GM21381 (cell line): ENCODE measurements at regions not wholly inside any gene's neighbourhood (a gene's known extent, or its start where the extent isn't known, plus 50 kb on each side); places are given as distances from the start of the nearest gene placed in this dataset.

ENCODE experiments used
- ATAC-seq: cut with Tn5 transposase; IDR thresholded peaks from one replicate; pipeline ENCODE4 v1.9.1; 2021; ENCODE audit warnings: mild to moderate bottlenecking, moderate library complexity; ENCODE audit not compliant: unreplicated experiment

DNA sequence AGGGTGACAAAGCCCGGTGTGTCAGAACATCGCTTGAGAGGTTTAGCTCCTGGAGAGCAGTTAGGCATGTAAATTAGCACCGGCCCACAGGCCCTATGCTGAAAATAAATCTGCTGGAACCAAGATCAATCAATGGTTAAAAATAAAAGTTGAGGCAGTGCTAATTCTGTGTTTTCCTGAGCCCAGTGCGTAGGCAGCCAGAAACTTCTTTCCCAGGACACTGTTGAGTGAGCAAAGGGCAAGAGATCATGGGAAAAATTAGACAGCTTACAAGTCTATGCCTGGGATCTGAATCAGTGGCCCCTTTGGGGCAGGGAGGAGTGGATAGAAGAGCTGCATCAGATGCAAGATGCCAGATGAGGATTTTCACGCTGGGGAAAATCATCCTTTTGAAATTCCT lies 539.2 kb downstream of the BUD13 start:
- no peak for ATAC-seq

GRCh38 chr11:116232364-116232828 lies 540.4 kb downstream of the BUD13 start:
- ATAC-seq: no peak

DNA sequence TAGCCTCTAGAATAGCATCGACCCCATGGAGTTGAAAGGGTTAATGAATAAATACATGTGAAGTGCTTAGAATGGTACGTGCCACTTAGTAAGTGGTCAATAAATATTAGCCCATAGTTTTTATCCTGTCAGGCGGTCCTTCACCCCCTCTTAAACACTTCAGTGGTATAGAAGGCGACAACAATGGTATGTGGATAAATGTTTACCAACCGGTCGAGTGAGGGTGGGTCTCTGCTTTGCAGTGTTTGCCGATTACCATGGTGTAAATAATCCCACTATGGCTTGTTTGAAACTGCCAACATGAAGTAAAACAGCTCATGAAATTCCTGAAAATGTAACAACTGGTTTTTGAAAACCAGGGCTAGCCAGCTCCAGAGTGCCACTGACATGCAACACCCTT lies 541.2 kb downstream of the BUD13 start:
- ATAC-seq: no peak

DNA sequence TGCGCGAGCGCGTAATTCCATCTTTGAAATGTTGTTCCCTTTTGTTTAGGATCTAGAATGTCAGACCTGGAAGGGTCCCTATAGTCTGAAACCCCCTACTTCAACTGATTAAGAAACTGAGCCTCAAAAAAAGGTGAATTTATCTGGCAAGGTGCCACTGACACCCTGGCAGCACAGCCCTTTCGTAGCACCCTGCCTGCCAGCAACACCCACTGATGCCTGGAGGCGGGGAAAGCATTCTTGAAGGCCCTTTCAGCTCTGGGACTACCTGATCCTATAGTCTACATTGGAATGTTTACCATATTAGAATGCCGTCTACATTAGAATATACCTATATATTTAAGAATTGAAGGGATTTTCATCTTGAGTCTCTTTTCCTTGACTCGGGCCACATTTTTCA lies 542.3 kb downstream of the BUD13 start:
- no peak for ATAC-seq

DNA sequence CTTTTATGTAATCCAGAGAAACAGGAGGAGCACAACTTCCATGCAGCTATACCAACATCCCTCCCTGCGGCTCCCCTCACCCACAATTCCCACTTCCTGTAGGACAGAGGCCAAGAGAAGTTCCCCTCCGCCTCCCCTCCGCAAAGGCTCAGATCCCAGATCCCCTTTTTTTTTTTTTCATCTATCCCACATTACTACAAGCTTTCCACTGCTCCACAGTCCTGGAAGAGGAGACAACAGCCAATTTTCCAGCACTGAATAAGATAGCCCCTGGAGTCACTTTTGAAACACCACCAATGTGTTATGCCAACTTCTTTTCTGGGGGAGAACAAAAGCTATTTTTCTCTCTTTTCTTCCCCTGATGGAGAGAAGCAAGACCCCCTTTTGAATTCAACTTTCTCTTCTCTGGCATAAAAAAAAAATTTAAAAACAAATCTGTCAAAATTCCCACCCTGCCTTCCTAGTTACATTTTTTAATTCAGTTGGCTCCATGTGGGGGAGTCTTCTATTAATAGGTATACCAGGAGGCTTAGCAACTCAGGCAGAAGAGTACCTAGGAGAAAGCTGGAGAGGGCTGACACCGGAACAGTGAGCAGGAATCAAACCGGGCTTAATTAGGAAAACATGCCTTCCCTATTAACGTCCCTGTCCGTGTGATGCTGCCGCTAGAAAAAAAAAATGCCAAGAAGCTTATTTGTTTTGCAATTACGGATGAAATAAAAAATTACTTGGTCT lies 543.4 kb downstream of the BUD13 start:
- ATAC-seq: no peak

DNA sequence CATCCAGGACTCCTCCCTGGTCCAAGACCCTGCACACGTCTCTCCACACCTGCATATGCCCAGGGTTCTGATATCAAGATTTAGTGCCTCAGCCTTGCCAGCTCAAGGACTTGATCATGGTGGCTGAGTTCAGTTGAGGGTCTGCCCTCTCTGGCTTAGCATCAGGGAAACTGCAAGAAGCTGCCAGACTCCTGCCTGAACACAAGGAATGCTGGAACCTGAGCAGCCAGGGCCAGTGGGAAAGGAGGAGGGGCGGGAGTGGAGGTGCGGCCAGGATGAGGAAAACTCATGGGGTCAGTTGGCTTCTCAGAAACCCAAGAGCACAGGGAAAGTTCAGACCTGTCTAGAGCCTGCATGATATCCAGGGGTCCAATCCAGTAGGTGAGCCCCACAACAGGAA lies 546.1 kb downstream of the BUD13 start:
- ATAC-seq: no peak

GRCh38 chr11:116225784-116226585 lies 546.8 kb downstream of the BUD13 start:
- no peak for ATAC-seq

GRCh38 chr11:116225236-116225635 lies 547.6 kb downstream of the BUD13 start:
- no peak for ATAC-seq

DNA sequence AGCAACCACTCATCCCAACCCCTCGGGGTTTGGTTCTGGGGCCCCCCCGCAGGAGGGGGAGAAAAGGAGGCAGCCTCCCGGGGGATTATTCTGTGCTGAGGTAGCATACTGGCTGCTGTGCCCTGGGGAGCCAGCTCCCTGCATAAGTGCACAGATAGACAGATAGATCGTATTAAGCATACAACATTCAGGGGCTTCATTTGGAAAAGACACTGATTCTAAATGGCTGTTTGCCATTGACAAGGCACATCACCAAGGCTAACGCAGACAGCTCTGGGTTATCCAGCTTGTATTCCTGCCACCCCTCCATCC lies 547.9 kb downstream of the BUD13 start:
- ATAC-seq: no peak

DNA sequence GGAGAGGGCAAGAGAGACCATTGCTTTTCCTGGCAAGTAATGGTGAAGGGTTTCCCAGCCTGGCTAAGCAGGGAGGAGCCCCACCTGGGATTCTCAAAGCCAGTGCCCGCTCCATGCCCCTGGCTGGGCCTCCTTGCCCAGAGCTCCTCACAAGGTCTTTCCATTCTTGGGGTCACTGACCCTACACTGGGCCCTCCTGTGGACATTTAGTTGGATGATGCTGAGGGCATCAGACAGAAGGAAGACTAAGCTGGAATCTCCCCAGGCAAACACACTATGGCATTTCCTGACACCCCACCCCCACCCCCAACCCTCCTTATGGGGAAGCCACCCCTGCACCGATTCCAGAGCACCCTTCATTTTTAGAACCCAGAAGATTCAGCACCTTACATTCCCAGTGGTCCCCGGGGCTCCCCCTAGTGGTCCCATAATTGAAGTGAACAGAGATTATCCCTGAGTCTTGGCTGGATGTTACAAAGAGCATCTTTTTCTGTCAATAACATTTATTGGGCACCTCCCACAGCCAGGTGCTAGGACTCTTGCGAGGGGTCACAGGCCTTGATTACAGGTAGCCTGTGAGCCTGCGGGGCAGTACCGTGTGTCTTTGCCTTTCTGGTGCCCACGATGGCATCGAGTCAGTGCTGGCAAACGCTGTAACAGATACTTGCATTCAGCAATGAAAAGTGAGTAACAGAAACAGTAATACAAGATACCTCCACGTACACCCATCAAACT lies 548.5 kb downstream of the BUD13 start:
- ATAC-seq: peak; percentile 51

- no peak for ATAC-seq
These were observed 551.4 kb downstream of the BUD13 start for GRCh38 chr11:116221351-116221750.

DNA sequence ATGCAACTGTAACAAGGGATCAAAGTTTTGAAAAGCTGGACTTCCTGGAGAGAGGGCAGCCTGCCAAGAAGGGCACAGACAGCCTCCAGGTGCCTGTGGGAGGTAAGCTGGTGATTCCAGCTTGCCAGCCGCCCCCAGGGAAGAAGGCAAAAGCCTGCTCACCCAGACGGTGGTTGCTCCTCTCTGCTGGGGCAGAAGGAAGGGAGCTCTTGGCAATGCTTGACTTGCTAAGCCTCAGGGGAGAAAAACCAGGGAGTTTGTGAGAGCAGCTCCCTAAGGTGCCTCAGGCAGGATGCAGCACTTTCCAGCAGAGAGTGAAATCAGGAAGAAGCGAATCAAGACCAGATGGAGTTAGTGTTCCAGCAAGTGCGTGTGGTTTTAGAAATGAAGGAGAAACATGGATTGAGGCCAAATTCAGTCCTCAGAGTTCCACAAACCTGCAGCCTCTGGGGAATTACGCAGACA lies 553.6 kb downstream of the BUD13 start:
- no peak for ATAC-seq

- no peak for ATAC-seq
These were observed 555.3 kb downstream of the BUD13 start for GRCh38 chr11:116217441-116217840.

DNA sequence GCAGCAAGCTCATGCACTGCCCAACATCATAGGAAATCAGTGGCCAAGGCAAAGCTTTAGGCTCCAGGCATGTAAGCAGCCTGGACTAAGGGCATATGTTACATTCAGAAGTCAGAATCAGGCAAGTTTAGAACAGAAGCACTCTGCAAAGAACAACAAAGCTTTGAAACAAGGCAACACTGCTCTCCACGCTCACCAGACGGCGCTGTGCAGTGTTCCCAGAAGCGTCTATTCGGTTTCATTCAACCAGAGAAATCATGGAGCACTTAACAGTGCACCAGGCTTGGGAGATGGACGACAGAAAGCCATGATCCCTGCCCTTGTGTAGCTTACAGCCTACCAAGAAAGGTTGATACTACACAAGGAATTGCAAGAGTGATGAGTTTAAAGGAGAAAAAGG lies 555.8 kb downstream of the BUD13 start:
- no peak for ATAC-seq

DNA sequence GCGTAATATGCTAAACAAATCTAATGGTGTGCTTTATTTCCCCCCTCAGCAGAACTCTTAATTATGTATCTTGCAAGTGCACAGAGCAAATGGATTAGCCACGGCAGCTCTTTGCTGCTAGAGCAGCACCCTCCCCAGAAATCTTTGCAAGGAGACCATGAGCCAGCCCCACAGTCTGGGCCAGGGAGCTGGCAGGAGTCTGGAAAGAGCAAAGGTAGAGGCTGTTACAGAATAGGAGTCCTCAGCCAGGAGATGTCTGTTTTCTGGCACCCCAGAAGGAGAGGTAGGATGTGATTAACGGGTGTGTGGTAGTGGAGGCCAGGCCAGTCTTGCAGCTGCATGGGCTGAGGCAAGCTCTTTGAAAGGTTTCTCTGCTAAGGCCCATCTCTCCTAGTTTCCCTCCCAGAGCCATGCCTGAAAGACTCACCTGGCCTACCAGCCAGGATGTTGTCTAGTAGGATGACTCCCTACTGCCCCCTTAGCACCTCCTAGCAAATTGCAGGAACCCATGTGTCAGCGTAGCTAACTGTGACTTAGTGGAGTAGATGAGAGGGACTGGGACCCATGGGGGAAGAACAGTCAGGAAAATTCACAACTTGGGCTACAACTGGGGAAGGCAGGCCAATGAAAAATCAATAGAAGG lies 557.2 kb downstream of the BUD13 start:
- ATAC-seq: no peak

DNA sequence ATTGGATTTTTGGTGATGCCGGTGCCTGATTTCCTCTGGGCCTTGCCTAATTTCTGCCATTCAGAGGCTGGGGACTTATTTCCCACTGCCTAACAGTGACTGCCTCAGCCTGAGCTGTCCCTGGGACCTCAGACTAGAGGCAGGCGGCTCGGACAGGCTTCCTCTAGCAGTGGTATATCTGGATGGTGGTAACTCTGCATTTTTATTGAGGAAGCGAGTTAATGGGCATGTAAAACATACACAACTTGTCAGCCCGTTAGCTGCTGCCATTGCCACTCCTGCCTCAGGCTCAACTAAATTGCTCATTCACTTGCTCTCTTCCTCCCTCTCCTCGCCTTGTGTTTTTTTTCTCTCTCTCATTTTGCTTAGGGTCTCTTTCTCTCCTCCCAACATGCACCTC lies 561.6 kb downstream of the BUD13 start:
- ATAC-seq: no peak

DNA sequence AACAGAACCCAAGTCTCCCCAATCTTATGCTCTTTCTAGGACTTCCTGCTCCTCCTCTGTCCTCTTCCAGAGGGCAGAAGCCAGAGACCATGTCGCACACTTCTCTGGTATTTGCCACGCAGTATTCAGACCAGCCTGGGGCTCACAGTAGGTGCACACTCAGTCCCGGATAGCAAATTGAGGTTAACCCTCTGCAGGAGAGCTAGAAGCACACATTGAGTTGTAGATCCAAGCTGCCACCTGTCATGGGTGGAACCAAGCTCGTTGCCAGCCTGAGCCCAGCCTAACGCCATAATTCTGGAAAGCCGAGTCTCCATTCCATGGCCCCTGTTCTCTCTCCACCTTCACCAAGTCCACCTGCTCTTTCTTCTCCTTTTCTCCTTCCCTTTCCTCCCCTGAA lies 562.1 kb downstream of the BUD13 start:
- no peak for ATAC-seq

DNA sequence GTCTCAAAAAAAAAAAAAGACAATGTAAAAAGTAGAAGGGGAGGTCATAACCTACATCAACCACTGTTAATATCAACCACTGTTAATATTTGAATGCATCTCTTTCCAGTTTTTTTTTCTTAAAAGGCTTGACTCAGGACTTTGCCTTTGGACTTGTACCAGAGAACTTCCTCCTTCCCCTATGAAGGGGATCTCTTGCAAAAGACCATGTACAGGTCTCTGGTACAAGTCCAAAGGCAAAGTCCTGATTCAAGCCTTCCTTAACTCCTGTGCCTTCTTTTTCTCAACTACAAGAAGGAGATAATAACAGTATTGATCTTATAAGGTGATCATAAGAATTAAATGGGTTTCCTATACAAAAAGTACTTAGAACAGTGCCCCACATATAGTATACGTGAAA lies 563.5 kb downstream of the BUD13 start:
- ATAC-seq: no peak

GRCh38 chr11:116207421-116208141 lies 565.2 kb downstream of the BUD13 start:
- no peak for ATAC-seq

GRCh38 chr11:116207019-116207418 lies 565.8 kb downstream of the BUD13 start:
- no peak for ATAC-seq

- ATAC-seq: no peak
These were observed 569.9 kb downstream of the BUD13 start for GRCh38 chr11:116202922-116203321.
